GM19328 (cell line): ENCODE measurements at regions not wholly inside any gene's neighbourhood (a gene's known extent, or its start where the extent isn't known, plus 50 kb on each side); places are given as distances from the start of the nearest gene placed in this dataset.

Experiments used
- ATAC-seq: cut with Tn5 transposase; IDR thresholded peaks from one replicate; pipeline ENCODE4 v1.9.1; 2021; ENCODE audit warnings: mild to moderate bottlenecking, moderate library complexity; ENCODE audit not compliant: unreplicated experiment

GRCh38 chr14:97336179-97336578 is 539.0 kb downstream of the VRK1 start:
- no peak for ATAC-seq

GRCh38 chr14:97336816-97337215 is 539.6 kb downstream of the VRK1 start:
- ATAC-seq: no peak

- no peak for ATAC-seq
Observed at GRCh38 chr14:97337267-97337666, 540.1 kb downstream of the VRK1 start.

GRCh38 chr14:97337670-97338069 is 540.5 kb downstream of the VRK1 start:
- ATAC-seq: no peak

- ATAC-seq: no peak
Observed at GRCh38 chr14:97344666-97345065, 547.5 kb downstream of the VRK1 start.

GRCh38 chr14:97346675-97347074 is 549.5 kb downstream of the VRK1 start:
- no peak for ATAC-seq

GRCh38 chr14:97349463-97349862 is 552.3 kb downstream of the VRK1 start:
- no peak for ATAC-seq

- no peak for ATAC-seq
Observed at GRCh38 chr14:97349946-97350345, 552.8 kb downstream of the VRK1 start.

GRCh38 chr14:97350415-97350814 is 553.2 kb downstream of the VRK1 start:
- no peak for ATAC-seq

GRCh38 chr14:97350894-97351731 is 553.9 kb downstream of the VRK1 start:
- no peak for ATAC-seq

GRCh38 chr14:97353102-97353501 is 555.9 kb downstream of the VRK1 start:
- no peak for ATAC-seq

GRCh38 chr14:97354119-97354722 is 557.0 kb downstream of the VRK1 start:
- no peak for ATAC-seq

- no peak for ATAC-seq
Observed at GRCh38 chr14:97359341-97359740, 562.2 kb downstream of the VRK1 start.

- no peak for ATAC-seq
Observed at GRCh38 chr14:97361181-97361580, 564.0 kb downstream of the VRK1 start.

- no peak for ATAC-seq
Observed at GRCh38 chr14:97361958-97362357, 564.8 kb downstream of the VRK1 start.

GRCh38 chr14:97366400-97366799 is 569.2 kb downstream of the VRK1 start:
- ATAC-seq: no peak

GRCh38 chr14:97367278-97367677 is 570.1 kb downstream of the VRK1 start:
- no peak for ATAC-seq

- no peak for ATAC-seq
Observed at GRCh38 chr14:97368049-97368448, 570.9 kb downstream of the VRK1 start.

- ATAC-seq: no peak
Observed at GRCh38 chr14:97368900-97369564, 571.9 kb downstream of the VRK1 start.

GRCh38 chr14:97369901-97370300 is 572.7 kb downstream of the VRK1 start:
- no peak for ATAC-seq

GRCh38 chr14:97376310-97376709 is 579.1 kb downstream of the VRK1 start:
- ATAC-seq: no peak

GRCh38 chr14:97377550-97377949 is 580.4 kb downstream of the VRK1 start:
- no peak for ATAC-seq
